HK-2 (cell line): ENCODE measurements at regions not wholly inside any gene's neighbourhood (a gene's known extent, or its start where the extent isn't known, plus 50 kb on each side); places are given as distances from the start of the nearest gene placed in this dataset.

Source experiments
- DNase-seq: peaks from one replicate; pipeline ENCODE4 v3.0.0-alpha.2; 2018; ENCODE audit not compliant: unreplicated experiment

GRCh38 chr13:68030152-68030809 is 800.1 kb upstream of the PCDH9 start:
- DNase-seq: no peak

GRCh38 chr13:68028701-68029100 is 798.6 kb upstream of the PCDH9 start:
- DNase-seq: no peak

- DNase-seq: no peak
Measured at GRCh38 chr13:68027306-68027705, 797.2 kb upstream of the PCDH9 start.

- DNase-seq: no peak
Measured at GRCh38 chr13:68026077-68026476, 795.9 kb upstream of the PCDH9 start.

- DNase-seq: no peak
Measured at GRCh38 chr13:68025604-68026003, 795.5 kb upstream of the PCDH9 start.

- no peak for DNase-seq
Measured at GRCh38 chr13:68023838-68024581, 793.9 kb upstream of the PCDH9 start.

- DNase-seq: no peak
Measured at GRCh38 chr13:68019901-68020300, 789.8 kb upstream of the PCDH9 start.

- DNase-seq: no peak
Measured at GRCh38 chr13:68009546-68009945, 779.4 kb upstream of the PCDH9 start.

- no peak for DNase-seq
Measured at GRCh38 chr13:68007576-68007975, 777.4 kb upstream of the PCDH9 start.

GRCh38 chr13:67996101-67996500 is 766.0 kb upstream of the PCDH9 start:
- DNase-seq: no peak

- no peak for DNase-seq
Measured at GRCh38 chr13:67990868-67991267, 760.7 kb upstream of the PCDH9 start.

- DNase-seq: no peak
Measured at GRCh38 chr13:67986234-67986633, 756.1 kb upstream of the PCDH9 start.

GRCh38 chr13:67977066-67977465 is 746.9 kb upstream of the PCDH9 start:
- DNase-seq: no peak

- no peak for DNase-seq
Measured at GRCh38 chr13:67971291-67971690, 741.2 kb upstream of the PCDH9 start.

- no peak for DNase-seq
Measured at GRCh38 chr13:67967031-67967430, 736.9 kb upstream of the PCDH9 start.

GRCh38 chr13:67966065-67966464 is 735.9 kb upstream of the PCDH9 start:
- DNase-seq: no peak

- DNase-seq: no peak
Measured at GRCh38 chr13:67964986-67965385, 734.9 kb upstream of the PCDH9 start.

- no peak for DNase-seq
Measured at GRCh38 chr13:67964091-67964490, 734.0 kb upstream of the PCDH9 start.

- no peak for DNase-seq
Measured at GRCh38 chr13:67961331-67961730, 731.2 kb upstream of the PCDH9 start.

GRCh38 chr13:67951431-67951830 is 721.3 kb upstream of the PCDH9 start:
- no peak for DNase-seq

- no peak for DNase-seq
Measured at GRCh38 chr13:67950603-67951002, 720.5 kb upstream of the PCDH9 start.

GRCh38 chr13:67946131-67946530 is 716.0 kb upstream of the PCDH9 start:
- DNase-seq: no peak

GRCh38 chr13:67943116-67943515 is 713.0 kb upstream of the PCDH9 start:
- no peak for DNase-seq

GRCh38 chr13:67935626-67936025 is 705.5 kb upstream of the PCDH9 start:
- no peak for DNase-seq
